H1 (cell line): ENCODE measurements at regions not wholly inside any gene's neighbourhood (a gene's known extent, or its start where the extent isn't known, plus 50 kb on each side); places are given as distances from the start of the nearest gene placed in this dataset.
"Not testable (repeated sequence)": the region's sequence is repeated elsewhere in the genome, so short reads cannot be mapped to it uniquely, and the experiment has no call there.

Experiments used
- CTCF ChIA-PET: fragments of 300-600 bp; sonication (Branson Sonifier 250); formaldehyde crosslinking; loops from one replicate; lab custom pipeline; 2021; ENCODE audit not compliant: partially characterized antibody; lab: Charles Lee
- POLR2A ChIA-PET: fragments of 300-600 bp; sonication (Branson Sonifier 250); formaldehyde crosslinking; loops from one replicate; lab custom pipeline; 2021; ENCODE audit warnings: inconsistent platforms; ENCODE audit not compliant: partially characterized antibody; lab: Charles Lee
- DNase-seq, 2 experiments: peaks; one replicate each; pipeline versions ENCODE4 v3.0.0 to v3.0.0-alpha.2; 2010 to 2022; ENCODE audit warnings: low spot score in 2 of 2, low read depth in 1 of 2, mixed read lengths in 1 of 2
- FAIRE-seq: peaks from 2 replicates; lab custom pipeline; 2011; peaks lifted over from hg19 to GRCh38; lab: Jason Lieb, UNC
- H2AFZ ChIP-seq: 2 replicates; pipeline ENCODE4 v1.8.1; 2012; ENCODE audit warnings: low read length, inconsistent platforms
- H2AK5ac ChIP-seq: 2 replicates; pipeline ENCODE4 v1.6.1; 2013; ENCODE audit warnings: low read depth, low read length
- H2BK120ac ChIP-seq: replicated peaks from 2 replicates; pipeline ENCODE3; 2013; ENCODE audit warnings: low read depth, low read length, inconsistent platforms
- H2BK12ac ChIP-seq: 2 replicates; pipeline ENCODE4 v1.6.1; 2013; ENCODE audit warnings: low read depth, low read length
- H2BK15ac ChIP-seq: 2 replicates; pipeline ENCODE4 v1.6.1; 2013; ENCODE audit warnings: low read length
- H2BK20ac ChIP-seq: 2 replicates; pipeline ENCODE4 v1.6.1; 2013; ENCODE audit warnings: low read length
- H2BK5ac ChIP-seq: 2 replicates; pipeline ENCODE4 v1.6.1; 2013; ENCODE audit warnings: low read depth, low read length
- H3K14ac ChIP-seq: 2 replicates; pipeline ENCODE4 v1.6.1; 2013; ENCODE audit warnings: inconsistent platforms; ENCODE audit not compliant: insufficient read length
- H3K18ac ChIP-seq: 2 replicates; pipeline ENCODE4 v1.6.1; 2013; ENCODE audit warnings: low read length; ENCODE audit errors: extremely low read depth
- H3K23ac ChIP-seq: 2 replicates; pipeline ENCODE4 v1.6.1; 2013; ENCODE audit warnings: inconsistent platforms; ENCODE audit not compliant: insufficient read length
- H3K23me2 ChIP-seq: 2 replicates; pipeline ENCODE4 v1.6.1; 2013; ENCODE audit warnings: low read depth, low read length
- H3K27ac ChIP-seq: 2 replicates; pipeline ENCODE4 v1.6.1; 2011; ENCODE audit warnings: low read depth, low read length, inconsistent platforms
- H3K27me3 ChIP-seq, 4 experiments: replicated peaks in 1 of 4; 1 replicate in 1 of 4; 2 replicates in 3 of 4; pipeline versions ENCODE4 v1.6.1 to v1.8.1; 2011 to 2013; ENCODE audit warnings: low read length in 3 of 4, mild to moderate bottlenecking in 3 of 4, inconsistent platforms in 2 of 4, mixed read lengths in 2 of 4, moderate library complexity in 1 of 4; ENCODE audit not compliant: control insufficient read depth in 3 of 4, insufficient read depth in 3 of 4; ENCODE audit errors: extremely low read depth in 1 of 4
- H3K36me3 ChIP-seq, 4 experiments: 2 replicates each; pipeline versions ENCODE4 v1.6.1 to v1.8.1; 2011 to 2013; ENCODE audit warnings: mild to moderate bottlenecking in 4 of 4, low read length in 3 of 4, moderate library complexity in 2 of 4, control low read depth in 1 of 4, inconsistent platforms in 1 of 4; ENCODE audit not compliant: insufficient read depth in 4 of 4, control insufficient read depth in 2 of 4
- H3K4ac ChIP-seq: replicated peaks from 2 replicates; pipeline ENCODE3; 2013; ENCODE audit warnings: low read length, low read depth, mixed read lengths, inconsistent platforms; ENCODE audit not compliant: insufficient read length
- H3K4me1 ChIP-seq, 4 experiments: replicated peaks in 1 of 4; 1 replicate in 1 of 4; 2 replicates in 3 of 4; pipeline versions ENCODE4 v1.6.1 to v1.8.1; 2011 to 2013; ENCODE audit warnings: low read length in 3 of 4, inconsistent platforms in 2 of 4, mixed read lengths in 1 of 4; ENCODE audit not compliant: insufficient read depth in 4 of 4, control insufficient read depth in 3 of 4
- H3K4me2 ChIP-seq, 2 experiments: 2 replicates each; pipeline versions ENCODE4 v1.6.1 to v1.8.1; 2011 to 2013; ENCODE audit warnings: low read depth in 2 of 2, low read length in 2 of 2, control low read depth in 1 of 2, inconsistent platforms in 1 of 2, mild to moderate bottlenecking in 1 of 2; ENCODE audit not compliant: insufficient read depth in 1 of 2
- H3K4me3 ChIP-seq, 4 experiments: fragments of 200-600, 300-600 bp in 1 of 4; sonication (generic), shearing (Covaris generic), sonication (Bioruptor Twin) in 1 of 4; 2 replicates each; pipeline versions ENCODE4 v1.5.1 to v1.8.1; 2011 to 2016; ENCODE audit warnings: low read length in 4 of 4, low read depth in 3 of 4, control low read depth in 2 of 4, inconsistent platforms in 2 of 4, mild to moderate bottlenecking in 2 of 4, mixed read lengths in 1 of 4, moderate library complexity in 1 of 4; ENCODE audit not compliant: insufficient read depth in 2 of 4; ENCODE audit errors: extremely low read depth in 1 of 4
- H3K56ac ChIP-seq: replicated peaks from 2 replicates; pipeline ENCODE3; 2013; ENCODE audit warnings: low read depth, mild to moderate bottlenecking, mixed read lengths, low read length, inconsistent platforms; ENCODE audit not compliant: insufficient read length
- H3K79me1 ChIP-seq: 2 replicates; pipeline ENCODE4 v1.6.1; 2013; ENCODE audit warnings: low read depth, low read length, control low read depth
- H3K79me2 ChIP-seq, 2 experiments: 2 replicates each; pipeline versions ENCODE4 v1.6.1 to v1.8.1; 2012 to 2013; ENCODE audit warnings: low read length in 2 of 2, mild to moderate bottlenecking in 2 of 2, inconsistent platforms in 1 of 2; ENCODE audit not compliant: insufficient read depth in 2 of 2, control insufficient read depth in 1 of 2
- H3K9ac ChIP-seq, 4 experiments: replicated peaks in 1 of 4; 1 replicate in 1 of 4; 2 replicates in 3 of 4; pipeline versions ENCODE4 v1.6.1 to v1.8.1; 2011 to 2013; ENCODE audit warnings: low read depth in 3 of 4, low read length in 3 of 4, control low read depth in 2 of 4, mild to moderate bottlenecking in 2 of 4, moderate library complexity in 2 of 4, inconsistent platforms in 1 of 4; ENCODE audit errors: extremely low read depth in 1 of 4
- H3K9me3 ChIP-seq, 2 experiments: 2 replicates each; pipeline versions ENCODE4 v1.6.1 to v1.8.1; 2012 to 2013; ENCODE audit warnings: mild to moderate bottlenecking in 2 of 2, moderate library complexity in 2 of 2, control low read depth in 1 of 2, inconsistent platforms in 1 of 2, low read depth in 1 of 2, low read length in 1 of 2, mixed read lengths in 1 of 2; ENCODE audit not compliant: insufficient read depth in 2 of 2
- H4K20me1 ChIP-seq, 2 experiments: replicated peaks in 1 of 2; 2 replicates each; pipeline versions ENCODE3 to v1.8.1; 2011 to 2013; ENCODE audit warnings: inconsistent platforms in 2 of 2, low read length in 2 of 2, mild to moderate bottlenecking in 1 of 2; ENCODE audit not compliant: insufficient read depth in 2 of 2, control insufficient read depth in 1 of 2
- H4K5ac ChIP-seq: 2 replicates; pipeline ENCODE4 v1.6.1; 2013; ENCODE audit warnings: low read length, low read depth, mixed read lengths, inconsistent platforms; ENCODE audit not compliant: insufficient read length
- H4K8ac ChIP-seq: 2 replicates; pipeline ENCODE4 v1.8.0; 2013; ENCODE audit warnings: mild to moderate bottlenecking, moderate library complexity, low read length, inconsistent platforms; ENCODE audit not compliant: insufficient read depth; ENCODE audit errors: extremely low read depth
- H4K91ac ChIP-seq: replicated peaks from 2 replicates; pipeline ENCODE3; 2013; ENCODE audit warnings: low read length, mixed read lengths, inconsistent platforms; ENCODE audit not compliant: insufficient read length
- WGBS, 2 experiments: shearing (Covaris generic) in 1 of 2; methylation state at CpG; one replicate each; pipeline versions ENCODE4 v1.1.6 to v1.1.7; 2013 to 2015; ENCODE audit warnings: low lambda C conversion rate in 2 of 2, mixed read lengths in 2 of 2, inconsistent platforms in 1 of 2, low coverage in 1 of 2, missing lambda C conversion rate in 1 of 2; ENCODE audit not compliant: insufficient replicate concordance in 2 of 2, insufficient coverage in 1 of 2, insufficient read length in 1 of 2; ENCODE audit errors: extremely low coverage in 1 of 2, missing lambda C conversion rate in 1 of 2; 5-methylcytosine and 5-hydroxymethylcytosine counted together

- H4K91ac ChIP-seq, H3K36me3 ChIP-seq, H4K8ac ChIP-seq, H2BK15ac ChIP-seq, POLR2A ChIA-PET, H3K4me3 ChIP-seq, H3K4me1 ChIP-seq, H3K79me2 ChIP-seq, H2BK12ac ChIP-seq, H3K9ac ChIP-seq, H3K4me2 ChIP-seq, H4K20me1 ChIP-seq, H3K14ac ChIP-seq, DNase-seq, H3K56ac ChIP-seq, H2AFZ ChIP-seq, H3K23ac ChIP-seq, CTCF ChIA-PET, FAIRE-seq, H3K4ac ChIP-seq, H2BK120ac ChIP-seq, H4K5ac ChIP-seq, H2BK20ac ChIP-seq, H3K23me2 ChIP-seq, H2BK5ac ChIP-seq, H3K27ac ChIP-seq, H3K18ac ChIP-seq, H3K27me3 ChIP-seq, H3K79me1 ChIP-seq, H2AK5ac ChIP-seq: not testable (repeated sequence)
- whole genome bisulfite sequencing, 2 experiments: 94% methylated on average over 8 of the region's 41 CpGs; no CpG with 5 or more reads in 1 of the 2 experiments
- H3K9me3 ChIP-seq: peaks cover 0 to 14% of the 10 kb centered on the region in 2 experiments; a peak in 1 of 4 replicates
These were observed 148.0 kb downstream of the KLF8 start for GRCh38 chrX:56379984-56380780.
